Ishikawa (cell line): ENCODE measurements at regions not wholly inside any gene's neighbourhood (a gene's known extent, or its start where the extent isn't known, plus 50 kb on each side); places are given as distances from the start of the nearest gene placed in this dataset.

Source experiments
- CEBPB ChIP-seq: IDR thresholded peaks from 2 replicates; pipeline ENCODE4 v1.6.1; 2012
- EGR1 ChIP-seq: IDR thresholded peaks from 2 replicates; pipeline ENCODE4 v1.6.1; 2012
- EP300 ChIP-seq: IDR thresholded peaks from 2 replicates; pipeline ENCODE4 v1.6.1; 2012; ENCODE audit warnings: borderline replicate concordance
- TAF1 ChIP-seq: IDR thresholded peaks from 2 replicates; pipeline ENCODE4 v1.6.1; 2012; ENCODE audit warnings: low read depth, mild to moderate bottlenecking
- TCF12 ChIP-seq: IDR thresholded peaks from 2 replicates; pipeline ENCODE4 v1.6.1; 2012; ENCODE audit warnings: low read depth
- ZBTB7A ChIP-seq: IDR thresholded peaks from 2 replicates; pipeline ENCODE4 v1.6.1; 2012; ENCODE audit warnings: low read depth
- TF ChIP-seq, protein P1 (sequence below): IDR thresholded peaks from 2 replicates; pipeline ENCODE4 v1.6.1; 2012; ENCODE audit warnings: low read depth, mild to moderate bottlenecking
- TF ChIP-seq, protein P2 (sequence below): IDR thresholded peaks from 2 replicates; pipeline ENCODE4 v1.6.1; 2012

DNA sequence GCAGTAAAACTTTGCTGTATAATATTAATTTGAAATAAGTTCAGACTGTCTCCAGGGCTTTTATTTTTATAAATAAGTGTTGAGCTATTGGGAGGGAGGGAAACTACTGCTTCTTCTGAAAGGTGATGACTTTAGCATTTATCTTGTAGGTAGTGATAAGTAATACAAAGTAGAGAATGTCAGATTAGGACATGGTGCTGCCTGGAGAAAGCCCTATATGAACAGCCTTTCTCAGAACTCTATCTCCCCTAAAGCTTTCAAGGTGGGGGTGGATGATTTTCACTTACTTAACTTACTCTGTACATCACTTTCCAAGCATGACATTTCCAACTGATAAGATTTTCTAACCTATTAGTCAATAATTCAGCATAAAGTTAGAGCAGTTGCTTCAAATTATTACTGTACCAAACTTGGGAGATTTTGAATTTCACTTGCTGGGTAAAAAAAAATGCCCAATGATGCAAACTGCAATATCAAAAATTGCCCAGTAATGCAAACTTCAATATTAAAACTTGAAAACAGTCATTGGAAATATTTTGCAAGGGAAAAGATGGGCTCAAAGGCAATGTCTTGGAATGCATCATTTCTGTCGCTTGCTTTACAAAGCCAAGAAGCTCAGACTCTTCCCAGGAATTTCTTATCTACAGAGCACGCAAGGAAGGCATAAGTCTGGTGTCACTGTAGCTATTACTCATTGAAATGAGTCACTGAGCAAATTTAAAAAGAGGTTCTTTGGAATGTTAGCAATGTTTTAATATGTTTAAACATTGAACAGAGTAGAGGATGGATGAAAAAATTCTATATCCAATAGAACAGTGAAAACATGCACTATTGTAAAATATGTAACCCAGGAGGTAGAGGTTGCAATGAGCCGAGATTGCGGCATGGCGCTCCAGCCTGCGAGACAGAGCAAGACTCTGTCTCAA lies 569.5 kb downstream of the PSAT1 start:
- TF ChIP-seq EP300 (peak; percentile 28; the same call in 1 of the 2 replicates), EGR1 (no peak), ZBTB7A (no peak), TAF1 (no peak), CEBPB (no peak), TCF12 (no peak)
- TF ChIP-seq, protein P1, sequence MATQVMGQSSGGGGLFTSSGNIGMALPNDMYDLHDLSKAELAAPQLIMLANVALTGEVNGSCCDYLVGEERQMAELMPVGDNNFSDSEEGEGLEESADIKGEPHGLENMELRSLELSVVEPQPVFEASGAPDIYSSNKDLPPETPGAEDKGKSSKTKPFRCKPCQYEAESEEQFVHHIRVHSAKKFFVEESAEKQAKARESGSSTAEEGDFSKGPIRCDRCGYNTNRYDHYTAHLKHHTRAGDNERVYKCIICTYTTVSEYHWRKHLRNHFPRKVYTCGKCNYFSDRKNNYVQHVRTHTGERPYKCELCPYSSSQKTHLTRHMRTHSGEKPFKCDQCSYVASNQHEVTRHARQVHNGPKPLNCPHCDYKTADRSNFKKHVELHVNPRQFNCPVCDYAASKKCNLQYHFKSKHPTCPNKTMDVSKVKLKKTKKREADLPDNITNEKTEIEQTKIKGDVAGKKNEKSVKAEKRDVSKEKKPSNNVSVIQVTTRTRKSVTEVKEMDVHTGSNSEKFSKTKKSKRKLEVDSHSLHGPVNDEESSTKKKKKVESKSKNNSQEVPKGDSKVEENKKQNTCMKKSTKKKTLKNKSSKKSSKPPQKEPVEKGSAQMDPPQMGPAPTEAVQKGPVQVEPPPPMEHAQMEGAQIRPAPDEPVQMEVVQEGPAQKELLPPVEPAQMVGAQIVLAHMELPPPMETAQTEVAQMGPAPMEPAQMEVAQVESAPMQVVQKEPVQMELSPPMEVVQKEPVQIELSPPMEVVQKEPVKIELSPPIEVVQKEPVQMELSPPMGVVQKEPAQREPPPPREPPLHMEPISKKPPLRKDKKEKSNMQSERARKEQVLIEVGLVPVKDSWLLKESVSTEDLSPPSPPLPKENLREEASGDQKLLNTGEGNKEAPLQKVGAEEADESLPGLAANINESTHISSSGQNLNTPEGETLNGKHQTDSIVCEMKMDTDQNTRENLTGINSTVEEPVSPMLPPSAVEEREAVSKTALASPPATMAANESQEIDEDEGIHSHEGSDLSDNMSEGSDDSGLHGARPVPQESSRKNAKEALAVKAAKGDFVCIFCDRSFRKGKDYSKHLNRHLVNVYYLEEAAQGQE: no peak
- TF ChIP-seq, protein P2, sequence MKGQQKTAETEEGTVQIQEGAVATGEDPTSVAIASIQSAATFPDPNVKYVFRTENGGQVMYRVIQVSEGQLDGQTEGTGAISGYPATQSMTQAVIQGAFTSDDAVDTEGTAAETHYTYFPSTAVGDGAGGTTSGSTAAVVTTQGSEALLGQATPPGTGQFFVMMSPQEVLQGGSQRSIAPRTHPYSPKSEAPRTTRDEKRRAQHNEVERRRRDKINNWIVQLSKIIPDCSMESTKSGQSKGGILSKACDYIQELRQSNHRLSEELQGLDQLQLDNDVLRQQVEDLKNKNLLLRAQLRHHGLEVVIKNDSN: no peak
